GM23338 (cell line): ENCODE measurements at regions not wholly inside any gene's neighbourhood (a gene's known extent, or its start where the extent isn't known, plus 50 kb on each side); places are given as distances from the start of the nearest gene placed in this dataset.

Experiments used
- CREB1 ChIP-seq: fragments of 250-450 bp; sonication (Bioruptor Pico); IDR thresholded peaks from 2 replicates; pipeline ENCODE4 v1.5.0; 2020; ENCODE audit warnings: low read depth, mild to moderate bottlenecking, moderate library complexity
- CTCF ChIP-seq, 2 experiments: fragments of 200-600 bp in 1 of 2; sonication (generic) in 1 of 2; conservative IDR thresholded peaks; 2 replicates each; pipeline versions ENCODE4 v1.5.1 to v1.6.1; 2016 to 2017; ENCODE audit warnings: antibody characterized with exemption in 2 of 2, low read depth in 2 of 2, mild to moderate bottlenecking in 2 of 2, moderate library complexity in 1 of 2
- EZH2 ChIP-seq: fragments of 200-600 bp; sonication (generic); IDR thresholded peaks from one replicate; pipeline ENCODE4 v1.8.0; 2017; ENCODE audit warnings: antibody characterized with exemption, mild to moderate bottlenecking, low read depth; ENCODE audit not compliant: unreplicated experiment
- JUNB ChIP-seq: IDR thresholded peaks from one replicate; pipeline ENCODE4 v1.6.1; 2016; ENCODE audit warnings: antibody characterized with exemption; ENCODE audit not compliant: unreplicated experiment
- POLR2AphosphoS5 ChIP-seq: IDR thresholded peaks from 2 replicates; pipeline ENCODE4 v1.6.1; 2016; ENCODE audit warnings: antibody characterized with exemption, low read depth
- ZNF114 ChIP-seq: fragments of 250-450 bp; sonication (Bioruptor Pico); IDR thresholded peaks from 2 replicates; pipeline ENCODE4 v1.5.0; 2020; ENCODE audit warnings: mild to moderate bottlenecking, moderate library complexity
- TF ChIP-seq, protein P1 (sequence below): IDR thresholded peaks from 2 replicates; pipeline ENCODE4 v1.6.1; 2016; ENCODE audit warnings: antibody characterized with exemption

DNA sequence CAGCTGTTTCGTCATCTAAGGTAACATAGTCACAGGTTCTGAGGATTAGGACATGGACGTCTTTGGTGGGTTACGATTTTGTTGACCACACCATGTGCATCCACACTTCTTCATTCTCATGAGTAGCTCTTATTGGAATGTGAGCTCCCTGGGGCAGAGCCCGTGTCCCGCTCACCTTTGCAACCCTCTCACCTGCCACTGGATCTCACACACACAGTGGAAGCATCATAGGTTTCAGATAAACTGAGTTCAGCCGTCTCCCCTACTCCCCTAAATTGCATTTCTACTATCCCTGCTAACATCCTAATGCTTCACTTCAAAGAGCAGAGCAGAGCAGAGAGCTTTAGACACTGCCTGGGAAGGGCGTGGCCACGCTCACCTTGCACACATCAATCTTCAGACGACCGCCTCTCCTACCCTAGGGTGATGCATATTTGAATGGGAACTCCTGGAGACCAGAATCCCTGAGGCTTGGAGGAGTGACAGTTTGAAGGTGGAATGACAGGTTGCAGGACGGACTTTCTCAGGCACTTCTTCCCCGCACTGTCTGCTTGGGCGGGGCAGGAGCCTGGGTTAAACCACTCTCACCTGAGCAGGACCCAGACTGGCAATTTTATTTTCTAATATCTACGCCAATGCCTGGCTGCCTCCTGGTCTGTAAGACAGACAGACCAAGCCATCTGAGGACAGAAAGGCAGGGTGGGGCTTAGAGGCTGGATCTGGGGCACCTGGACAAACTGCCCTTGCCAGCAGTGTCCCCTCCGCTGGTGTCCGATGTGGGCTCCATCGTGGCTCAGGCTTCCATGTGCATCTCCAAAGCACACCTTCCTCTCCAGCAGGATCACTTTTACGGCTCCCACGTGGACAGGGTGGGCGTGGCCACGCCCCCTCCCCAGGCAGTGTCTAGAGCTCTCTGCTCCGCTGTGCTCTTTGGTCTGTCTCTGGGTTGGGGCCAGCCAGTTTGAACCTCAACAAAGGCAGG lies 229.5 kb upstream of the COPS8 start:
- TF ChIP-seq CTCF (conservative IDR thresholded peaks at IDR 0.05; ENCODE audit: low read depth in 2 of 2) = no peak
- no peak for TF ChIP-seq ZNF114 (CRISPR knock-in tag)
- no peak for TF ChIP-seq EZH2
- TF ChIP-seq, protein P1, sequence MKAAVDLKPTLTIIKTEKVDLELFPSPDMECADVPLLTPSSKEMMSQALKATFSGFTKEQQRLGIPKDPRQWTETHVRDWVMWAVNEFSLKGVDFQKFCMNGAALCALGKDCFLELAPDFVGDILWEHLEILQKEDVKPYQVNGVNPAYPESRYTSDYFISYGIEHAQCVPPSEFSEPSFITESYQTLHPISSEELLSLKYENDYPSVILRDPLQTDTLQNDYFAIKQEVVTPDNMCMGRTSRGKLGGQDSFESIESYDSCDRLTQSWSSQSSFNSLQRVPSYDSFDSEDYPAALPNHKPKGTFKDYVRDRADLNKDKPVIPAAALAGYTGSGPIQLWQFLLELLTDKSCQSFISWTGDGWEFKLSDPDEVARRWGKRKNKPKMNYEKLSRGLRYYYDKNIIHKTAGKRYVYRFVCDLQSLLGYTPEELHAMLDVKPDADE = no peak
- TF ChIP-seq CREB1 (CRISPR knock-in tag) = no peak
- TF ChIP-seq POLR2AphosphoS5 = no peak
- TF ChIP-seq JUNB = no peak
